ENCODE measurements at regions not wholly inside any gene's neighbourhood (a gene's known extent, or its start where the extent isn't known, plus 50 kb on each side); places are given as distances from the start of the nearest gene placed in this dataset.

DNA sequence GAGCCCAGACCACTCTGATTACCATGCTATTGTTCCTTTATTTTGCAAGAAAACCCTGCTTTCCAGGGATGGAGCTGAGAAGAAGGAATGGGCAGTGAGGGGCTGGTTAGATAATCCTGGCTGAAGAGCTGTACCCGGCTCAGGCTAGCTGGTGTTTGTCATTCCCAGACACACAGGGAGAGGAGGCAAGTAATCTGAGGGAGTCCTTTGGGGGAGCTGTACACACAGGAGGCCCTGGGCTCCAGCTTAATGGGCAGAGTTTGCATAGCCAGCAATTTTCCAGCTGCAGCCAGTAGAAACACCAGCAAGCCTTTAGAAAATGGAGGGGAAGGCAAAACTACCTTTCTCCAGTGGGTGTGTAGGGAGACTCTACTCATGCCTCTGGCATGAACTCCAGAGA, 259.3 kb downstream of the SOX11 start:
- no peak overlapping the region for H3K4ac ChIP-seq (ENCODE audit: low read depth, low read length)
- H3K14ac ChIP-seq (ENCODE audit: insufficient read depth, low read length) = no peak overlapping the region
- H3K27me3 ChIP-seq (ENCODE audit: insufficient read depth, low read length) = no peaks in the 10 kb centered on the region
- H3K27ac ChIP-seq (ENCODE audit: insufficient read length, low read depth, low read length) = no peak overlapping the region
- H2BK20ac ChIP-seq (ENCODE audit: low read depth, low read length, poor library complexity, severe bottlenecking) = no peak overlapping the region
- no peak overlapping the region for H4K91ac ChIP-seq (ENCODE audit: insufficient read length, low read depth, low read length)
- no peaks in the 10 kb centered on the region for H3K79me2 ChIP-seq (ENCODE audit: insufficient read depth, low read length)
- H3K23me2 ChIP-seq (ENCODE audit: insufficient read length, low read depth, low read length, poor library complexity, severe bottlenecking) = no peaks in the 10 kb centered on the region
- DNase-seq = no peak
- no peak overlapping the region for H2BK5ac ChIP-seq (ENCODE audit: insufficient read length, low read length)
- H3K56ac ChIP-seq (ENCODE audit: insufficient read length, low read depth, low read length) = no peak overlapping the region
- WGBS (ENCODE audit: extremely low coverage, insufficient read length, low lambda C conversion rate) = no CpG with 5 or more reads among the region's 1 CpG
- Mint-ChIP-seq H3K27me3 (ENCODE audit: low read depth) (no peaks in the 10 kb centered on the region), H3K27ac (no peak overlapping the region), H3K36me3 (ENCODE audit: insufficient read depth in 1 of 3, low read depth in 3 of 3) (no peaks in the 10 kb centered on the region), H3K9me3 (peaks cover 0 to 2% of the 10 kb centered on the region in 2 experiments; a peak in 1 of 5 replicates), H3K4me1 (peaks cover 11 to 13% of the 10 kb centered on the region in 2 experiments), H3K4me3 (no peak overlapping the region)
- no peaks in the 10 kb centered on the region for H3K79me1 ChIP-seq (ENCODE audit: insufficient read depth, low read depth, low read length, poor library complexity, severe bottlenecking)
- H4K20me1 ChIP-seq (ENCODE audit: control insufficient read depth, insufficient read depth, insufficient read length) = no peaks in the 10 kb centered on the region
- no peak overlapping the region for H2BK12ac ChIP-seq (ENCODE audit: insufficient read length, low read depth, low read length)
- H4K8ac ChIP-seq (replicated peaks; ENCODE audit: insufficient read length, low read depth, low read length) = no peak overlapping the region
- no peak overlapping the region for H3T11ph ChIP-seq (ENCODE audit: low read length)
- no peak overlapping the region for H3K23ac ChIP-seq (ENCODE audit: insufficient read length, low read depth, low read length)
- no peak overlapping the region for H2AK5ac ChIP-seq (ENCODE audit: insufficient read length, low read length)
- no peak overlapping the region for H3K9ac ChIP-seq (ENCODE audit: extremely low read depth, insufficient read length, low read length)
- H4K5ac ChIP-seq (ENCODE audit: insufficient read length, low read depth, low read length) = no peak overlapping the region
- no peak overlapping the region for H2AFZ ChIP-seq (ENCODE audit: low read length)
- H3K9me3 ChIP-seq (ENCODE audit: control insufficient read depth, low read depth, low read length) = no peaks in the 10 kb centered on the region
- H2BK15ac ChIP-seq (ENCODE audit: low read depth, low read length) = no peak overlapping the region
- H3K4me1 ChIP-seq (ENCODE audit: insufficient read depth, low read length) = no peaks in the 10 kb centered on the region
- H3K18ac ChIP-seq (ENCODE audit: insufficient read length, low read depth, low read length) = no peak overlapping the region
- no peak overlapping the region for H3K4me2 ChIP-seq (ENCODE audit: insufficient read depth, insufficient read length, low read length)
- no peak overlapping the region for H2BK120ac ChIP-seq (ENCODE audit: low read depth, low read length, poor library complexity, severe bottlenecking)
- TF ChIP-seq, protein P1, sequence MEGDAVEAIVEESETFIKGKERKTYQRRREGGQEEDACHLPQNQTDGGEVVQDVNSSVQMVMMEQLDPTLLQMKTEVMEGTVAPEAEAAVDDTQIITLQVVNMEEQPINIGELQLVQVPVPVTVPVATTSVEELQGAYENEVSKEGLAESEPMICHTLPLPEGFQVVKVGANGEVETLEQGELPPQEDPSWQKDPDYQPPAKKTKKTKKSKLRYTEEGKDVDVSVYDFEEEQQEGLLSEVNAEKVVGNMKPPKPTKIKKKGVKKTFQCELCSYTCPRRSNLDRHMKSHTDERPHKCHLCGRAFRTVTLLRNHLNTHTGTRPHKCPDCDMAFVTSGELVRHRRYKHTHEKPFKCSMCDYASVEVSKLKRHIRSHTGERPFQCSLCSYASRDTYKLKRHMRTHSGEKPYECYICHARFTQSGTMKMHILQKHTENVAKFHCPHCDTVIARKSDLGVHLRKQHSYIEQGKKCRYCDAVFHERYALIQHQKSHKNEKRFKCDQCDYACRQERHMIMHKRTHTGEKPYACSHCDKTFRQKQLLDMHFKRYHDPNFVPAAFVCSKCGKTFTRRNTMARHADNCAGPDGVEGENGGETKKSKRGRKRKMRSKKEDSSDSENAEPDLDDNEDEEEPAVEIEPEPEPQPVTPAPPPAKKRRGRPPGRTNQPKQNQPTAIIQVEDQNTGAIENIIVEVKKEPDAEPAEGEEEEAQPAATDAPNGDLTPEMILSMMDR (conservative IDR thresholded peaks at IDR 0.05) = no peak

Data from H9 (cell line).